Activated CD4-positive, alpha-beta T cell treated with anti-CD3 and anti-CD28 coated beads for 36 hours (primary cell): ENCODE measurements at regions not wholly inside any gene's neighbourhood (a gene's known extent, or its start where the extent isn't known, plus 50 kb on each side); places are given as distances from the start of the nearest gene placed in this dataset.

Experiments used
- ATAC-seq: fragments of 200-7000 bp; cut with Tn5 transposase; one replicate; pipeline ENCODE4 v1.10.0; 2021; ENCODE audit warnings: mild to moderate bottlenecking, moderate library complexity
- CTCF ChIA-PET: fragments of 350-600 bp; sonication (Branson Sonifier 250); formaldehyde crosslinking; loops from one replicate; lab custom pipeline; 2021; ENCODE audit warnings: antibody characterized with exemption; lab: Charles Lee
- POLR2A ChIA-PET: fragments of 350-600 bp; sonication (Branson Sonifier 250); formaldehyde crosslinking; loops from one replicate; lab custom pipeline; 2021; ENCODE audit warnings: antibody characterized with exemption, inconsistent platforms; lab: Charles Lee
- DNase-seq: peaks from one replicate; pipeline ENCODE4 v3.0.0-alpha.2; 2020
- H3K27ac Mint-ChIP-seq: one replicate; pipeline ENCODE4 v1.8.0; 2021; ENCODE audit warnings: mixed read lengths
- H3K27me3 Mint-ChIP-seq: one replicate; pipeline ENCODE4 v1.8.0; 2021; ENCODE audit warnings: mixed read lengths
- H3K36me3 Mint-ChIP-seq: one replicate; pipeline ENCODE4 v1.8.0; 2021; ENCODE audit warnings: low read depth, mixed read lengths
- H3K4me1 Mint-ChIP-seq: one replicate; pipeline ENCODE4 v1.8.0; 2021; ENCODE audit warnings: mixed read lengths
- H3K4me3 Mint-ChIP-seq: one replicate; pipeline ENCODE4 v1.8.0; 2021; ENCODE audit warnings: mild to moderate bottlenecking, moderate library complexity, mixed read lengths
- H3K9me3 Mint-ChIP-seq: one replicate; pipeline ENCODE4 v1.8.0; 2021; ENCODE audit warnings: low read depth, mixed read lengths
- intact Hi-C, 2 experiments: fragments of 100-400 bp; cut with DNase I in 1 of 2; cut with micrococcal nuclease in 1 of 2; formaldehyde crosslinking; loops; one replicate each; pipeline versions ENCODE4 v1.14.2 to v1.15.1; 2022 to 2024; cut with DNase I, micrococcal nuclease

GRCh38 chr6:170461556-170462365 is 91.3 kb downstream of the PSMB1 start:
- no peaks in the 10 kb centered on the region for H3K36me3 Mint-ChIP-seq
- no peak overlapping the region for H3K4me3 Mint-ChIP-seq
- DNase-seq (no peak), ATAC-seq (no peak)
- no peak overlapping the region for H3K27ac Mint-ChIP-seq
- no peaks in the 10 kb centered on the region for H3K9me3 Mint-ChIP-seq
- POLR2A ChIA-PET: no interaction called here
- intact Hi-C loops: no loop called here
- H3K27me3 Mint-ChIP-seq: peaks cover 8% of the 10 kb centered on the region
- CTCF ChIA-PET: no interaction called here
- H3K4me1 Mint-ChIP-seq: peaks cover 5% of the 10 kb centered on the region

- no peaks in the 10 kb centered on the region for H3K36me3 Mint-ChIP-seq
- H3K27me3 Mint-ChIP-seq: peaks cover 8% of the 10 kb centered on the region
- H3K4me1 Mint-ChIP-seq: peaks cover 5% of the 10 kb centered on the region
- no peak overlapping the region for H3K4me3 Mint-ChIP-seq
- no peak overlapping the region for H3K27ac Mint-ChIP-seq
- ChIA-PET POLR2A (no interaction called here), CTCF (no interaction called here)
- intact Hi-C loops: no loop called here
- no peaks in the 10 kb centered on the region for H3K9me3 Mint-ChIP-seq
- ATAC-seq: no peak
- DNase-seq: no peak
Observed at GRCh38 chr6:170461111-170461510, 92.0 kb downstream of the PSMB1 start.

GRCh38 chr6:170460641-170461040 is 92.5 kb downstream of the PSMB1 start:
- POLR2A ChIA-PET: no interaction called here
- intact Hi-C loops: no loop called here
- no peaks in the 10 kb centered on the region for H3K9me3 Mint-ChIP-seq
- peaks cover 8% of the 10 kb centered on the region for H3K27me3 Mint-ChIP-seq
- H3K27ac Mint-ChIP-seq: no peak overlapping the region
- H3K4me3 Mint-ChIP-seq: no peak overlapping the region
- CTCF ChIA-PET: no interaction called here
- no peaks in the 10 kb centered on the region for H3K36me3 Mint-ChIP-seq
- ATAC-seq: no peak
- H3K4me1 Mint-ChIP-seq: peaks cover 5% of the 10 kb centered on the region
- no peak for DNase-seq

DNA sequence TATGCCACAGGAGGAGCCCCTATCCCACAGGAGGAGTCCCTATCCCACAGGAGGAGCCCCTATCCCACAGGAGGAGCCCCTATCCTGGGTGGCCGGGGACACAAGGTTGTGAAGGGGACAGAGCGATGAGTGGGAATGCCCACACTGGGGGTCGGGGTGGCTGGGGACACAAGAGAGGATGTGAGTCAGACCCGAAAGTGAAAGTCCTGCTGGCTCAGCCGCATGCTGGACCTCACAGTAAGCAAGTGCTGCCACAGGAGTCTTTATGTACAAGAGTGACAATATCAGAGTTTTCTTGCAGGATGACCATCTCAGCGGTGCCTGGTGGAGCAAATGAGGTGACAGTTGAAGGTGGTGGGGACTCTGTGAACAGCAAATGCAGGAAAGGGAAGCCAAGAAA is 93.7 kb downstream of the PSMB1 start:
- DNase-seq (peak; percentile 55), ATAC-seq (peak; percentile 49)
- H3K4me3 Mint-ChIP-seq: no peak overlapping the region
- H3K27ac Mint-ChIP-seq: no peak overlapping the region
- CTCF ChIA-PET: no interaction called here
- POLR2A ChIA-PET: no interaction called here
- H3K27me3 Mint-ChIP-seq: peaks cover 8% of the 10 kb centered on the region
- no peaks in the 10 kb centered on the region for H3K36me3 Mint-ChIP-seq
- peaks cover 5% of the 10 kb centered on the region for H3K4me1 Mint-ChIP-seq
- no peaks in the 10 kb centered on the region for H3K9me3 Mint-ChIP-seq
- intact Hi-C loops: no loop called here

GRCh38 chr6:170456886-170457698 is 96.0 kb downstream of the PSMB1 start:
- peaks cover 8% of the 10 kb centered on the region for H3K27me3 Mint-ChIP-seq

More at GRCh38 chr6:170456886-170457698, 96.0 kb downstream of the PSMB1 start:
- H3K9me3 Mint-ChIP-seq: peaks cover 3% of the 10 kb centered on the region
- CTCF ChIA-PET: interaction anchor here (0.5 kb wide), 1 partner anchor 16 kb away, joined by 4 read pairs; no protein-coding TSS in a partner anchor
- no peaks in the 10 kb centered on the region for H3K36me3 Mint-ChIP-seq
- no peak overlapping the region for H3K4me3 Mint-ChIP-seq
- intact Hi-C loops: no loop called here
- H3K4me1 Mint-ChIP-seq: peaks cover 5% of the 10 kb centered on the region
- POLR2A ChIA-PET: no interaction called here
- no peak overlapping the region for H3K27ac Mint-ChIP-seq
- no peak for DNase-seq
- ATAC-seq: no peak
